ENCODE measurements at regions not wholly inside any gene's neighbourhood (a gene's known extent, or its start where the extent isn't known, plus 50 kb on each side); places are given as distances from the start of the nearest gene placed in this dataset.

GRCh38 chr2:204176306-204176705 lies 239.7 kb downstream of the ICOS start:
- TF ChIP-seq ZBTB20 (tag by site-specific recombination; IDR thresholded peaks at IDR 0.05) = no peak
- no peak for TF ChIP-seq ZNF311 (tag by site-specific recombination; IDR thresholded peaks at IDR 0.05; ENCODE audit: borderline replicate concordance)
- no peak for TF ChIP-seq ZNF112 (tag by site-specific recombination; IDR thresholded peaks at IDR 0.05)
- no peak for TF ChIP-seq ZNF221 (tag by site-specific recombination; IDR thresholded peaks at IDR 0.05; ENCODE audit: borderline replicate concordance)
- TF ChIP-seq ZNF175 (tag by site-specific recombination; IDR thresholded peaks at IDR 0.05) = no peak
- TF ChIP-seq, protein P1, sequence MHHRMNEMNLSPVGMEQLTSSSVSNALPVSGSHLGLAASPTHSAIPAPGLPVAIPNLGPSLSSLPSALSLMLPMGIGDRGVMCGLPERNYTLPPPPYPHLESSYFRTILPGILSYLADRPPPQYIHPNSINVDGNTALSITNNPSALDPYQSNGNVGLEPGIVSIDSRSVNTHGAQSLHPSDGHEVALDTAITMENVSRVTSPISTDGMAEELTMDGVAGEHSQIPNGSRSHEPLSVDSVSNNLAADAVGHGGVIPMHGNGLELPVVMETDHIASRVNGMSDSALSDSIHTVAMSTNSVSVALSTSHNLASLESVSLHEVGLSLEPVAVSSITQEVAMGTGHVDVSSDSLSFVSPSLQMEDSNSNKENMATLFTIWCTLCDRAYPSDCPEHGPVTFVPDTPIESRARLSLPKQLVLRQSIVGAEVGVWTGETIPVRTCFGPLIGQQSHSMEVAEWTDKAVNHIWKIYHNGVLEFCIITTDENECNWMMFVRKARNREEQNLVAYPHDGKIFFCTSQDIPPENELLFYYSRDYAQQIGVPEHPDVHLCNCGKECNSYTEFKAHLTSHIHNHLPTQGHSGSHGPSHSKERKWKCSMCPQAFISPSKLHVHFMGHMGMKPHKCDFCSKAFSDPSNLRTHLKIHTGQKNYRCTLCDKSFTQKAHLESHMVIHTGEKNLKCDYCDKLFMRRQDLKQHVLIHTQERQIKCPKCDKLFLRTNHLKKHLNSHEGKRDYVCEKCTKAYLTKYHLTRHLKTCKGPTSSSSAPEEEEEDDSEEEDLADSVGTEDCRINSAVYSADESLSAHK (tag by site-specific recombination; IDR thresholded peaks at IDR 0.05) = no peak
- no peak for TF ChIP-seq ZNF514 (tag by site-specific recombination; IDR thresholded peaks at IDR 0.05)
- TF ChIP-seq ZNF621 (tag by site-specific recombination; IDR thresholded peaks at IDR 0.05) = no peak
- no peak for TF ChIP-seq BCL11B (tag by site-specific recombination; IDR thresholded peaks at IDR 0.05; ENCODE audit: low read depth)
- no peak for TF ChIP-seq REPIN1 (tag by site-specific recombination; IDR thresholded peaks at IDR 0.05; ENCODE audit: low read depth)
- TF ChIP-seq, protein P2, sequence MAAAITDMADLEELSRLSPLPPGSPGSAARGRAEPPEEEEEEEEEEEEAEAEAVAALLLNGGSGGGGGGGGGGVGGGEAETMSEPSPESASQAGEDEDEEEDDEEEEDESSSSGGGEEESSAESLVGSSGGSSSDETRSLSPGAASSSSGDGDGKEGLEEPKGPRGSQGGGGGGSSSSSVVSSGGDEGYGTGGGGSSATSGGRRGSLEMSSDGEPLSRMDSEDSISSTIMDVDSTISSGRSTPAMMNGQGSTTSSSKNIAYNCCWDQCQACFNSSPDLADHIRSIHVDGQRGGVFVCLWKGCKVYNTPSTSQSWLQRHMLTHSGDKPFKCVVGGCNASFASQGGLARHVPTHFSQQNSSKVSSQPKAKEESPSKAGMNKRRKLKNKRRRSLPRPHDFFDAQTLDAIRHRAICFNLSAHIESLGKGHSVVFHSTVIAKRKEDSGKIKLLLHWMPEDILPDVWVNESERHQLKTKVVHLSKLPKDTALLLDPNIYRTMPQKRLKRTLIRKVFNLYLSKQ (tag by site-specific recombination; IDR thresholded peaks at IDR 0.05; ENCODE audit: borderline replicate concordance) = no peak
- no peak for TF ChIP-seq ZNF433 (tag by site-specific recombination; IDR thresholded peaks at IDR 0.05; ENCODE audit: low read depth)
- no peak for TF ChIP-seq RBAK (tag by site-specific recombination; IDR thresholded peaks at IDR 0.05)
- no peak for TF ChIP-seq ZNF292 (tag by site-specific recombination; IDR thresholded peaks at IDR 0.05; ENCODE audit: borderline replicate concordance, low read depth)
- no peak for TF ChIP-seq PRDM1 (tag by site-specific recombination; IDR thresholded peaks at IDR 0.05)
- Histone ChIP-seq H3K4me1 (ENCODE audit: control insufficient read depth, insufficient read depth, low read length) (no peaks in the 10 kb centered on the region), H3K36me3 (ENCODE audit: control insufficient read depth in 2 of 2, insufficient read depth in 1 of 2, low read length in 2 of 2) (no peaks in the 10 kb centered on the region), H3K9me3 (ENCODE audit: control insufficient read depth, insufficient read depth, low read depth, low read length) (no peaks in the 10 kb centered on the region), H3K4me3 (ENCODE audit: low read depth, low read length) (no peak overlapping the region), H3K27ac (ENCODE audit: extremely low read depth, low read depth, low read length) (no peak overlapping the region)
- CTCF ChIA-PET = interaction anchor here (0.6 to 3.0 kb wide), 8 partner anchors 11 to 153 kb away, joined by 3 to 21 read pairs (median 6); no protein-coding TSS in a partner anchor
- POLR2A ChIA-PET = no interaction called here

GRCh38 chr2:204177251-204177976 lies 240.9 kb downstream of the ICOS start:
- CTCF ChIA-PET = interaction anchor here (0.6 to 3.0 kb wide), 27 partner anchors 10 to 1013 kb away, joined by 3 to 25 read pairs (median 4); no protein-coding TSS in a partner anchor

More at GRCh38 chr2:204177251-204177976, 240.9 kb downstream of the ICOS start:
- H3K27ac ChIP-seq (ENCODE audit: extremely low read depth, low read depth, low read length) = no peak overlapping the region
- H3K9me3 ChIP-seq (ENCODE audit: control insufficient read depth, insufficient read depth, low read depth, low read length) = no peaks in the 10 kb centered on the region
- no peaks in the 10 kb centered on the region for H3K4me1 ChIP-seq (ENCODE audit: control insufficient read depth, insufficient read depth, low read length)
- TF ChIP-seq ZNF239 (tag by site-specific recombination; IDR thresholded peaks at IDR 0.05) (no peak), ZNF600 (tag by site-specific recombination; IDR thresholded peaks at IDR 0.05) (no peak), ZNF658 (tag by site-specific recombination; IDR thresholded peaks at IDR 0.05) (no peak), ZNF174 (tag by site-specific recombination; IDR thresholded peaks at IDR 0.05) (no peak), PRDM1 (tag by site-specific recombination; IDR thresholded peaks at IDR 0.05) (no peak), ZNF248 (tag by site-specific recombination; IDR thresholded peaks at IDR 0.05) (no peak), ZNF645 (tag by site-specific recombination; IDR thresholded peaks at IDR 0.05) (no peak), KLF7 (tag by site-specific recombination; IDR thresholded peaks at IDR 0.05; ENCODE audit: borderline replicate concordance) (no peak), ZNF830 (tag by site-specific recombination; IDR thresholded peaks at IDR 0.05; ENCODE audit: low read depth) (no peak), ZNF776 (tag by site-specific recombination; IDR thresholded peaks at IDR 0.05; ENCODE audit: borderline replicate concordance) (no peak), ZNF549 (tag by site-specific recombination; IDR thresholded peaks at IDR 0.05) (no peak)
- H3K36me3 ChIP-seq (ENCODE audit: control insufficient read depth in 2 of 2, insufficient read depth in 1 of 2, low read length in 2 of 2) = no peaks in the 10 kb centered on the region
- H3K4me3 ChIP-seq (ENCODE audit: low read depth, low read length) = no peak overlapping the region
- POLR2A ChIA-PET = no interaction called here

Data from HEK293 (cell line).